ENCODE measurements at regions not wholly inside any gene's neighbourhood (a gene's known extent, or its start where the extent isn't known, plus 50 kb on each side); places are given as distances from the start of the nearest gene placed in this dataset.

GRCh38 chr1:104702731-104703130 lies 953.0 kb downstream of the AMY1C start:
- DNase-seq (ENCODE audit: low spot score): no peak

DNA sequence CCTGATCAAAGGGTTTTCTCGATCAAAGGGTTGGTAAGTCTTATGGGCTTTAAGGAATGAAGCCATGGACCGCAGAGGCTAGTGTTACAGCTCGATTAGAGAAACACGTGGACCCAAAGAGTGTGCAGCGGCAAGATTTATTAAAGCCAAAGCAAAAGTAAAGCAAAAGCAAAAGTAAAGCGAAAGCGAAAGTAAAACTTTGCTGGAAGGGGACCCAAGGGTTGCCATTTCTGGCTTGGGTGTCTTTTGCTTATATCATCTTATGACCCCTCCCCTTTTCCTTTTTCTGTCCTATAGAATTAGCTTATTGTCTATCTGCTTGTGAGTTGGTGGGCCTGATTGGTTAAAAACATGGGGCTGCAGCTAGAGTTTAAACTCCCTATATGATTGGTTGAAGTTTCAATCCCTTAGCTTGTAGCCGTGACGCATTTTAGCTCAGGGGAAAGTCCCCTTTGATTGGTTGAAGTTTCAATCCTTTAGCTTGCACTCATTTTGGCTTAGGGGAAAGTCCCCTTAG lies 957.0 kb downstream of the AMY1C start:
- DNase-seq (ENCODE audit: low spot score): no peak

DNA sequence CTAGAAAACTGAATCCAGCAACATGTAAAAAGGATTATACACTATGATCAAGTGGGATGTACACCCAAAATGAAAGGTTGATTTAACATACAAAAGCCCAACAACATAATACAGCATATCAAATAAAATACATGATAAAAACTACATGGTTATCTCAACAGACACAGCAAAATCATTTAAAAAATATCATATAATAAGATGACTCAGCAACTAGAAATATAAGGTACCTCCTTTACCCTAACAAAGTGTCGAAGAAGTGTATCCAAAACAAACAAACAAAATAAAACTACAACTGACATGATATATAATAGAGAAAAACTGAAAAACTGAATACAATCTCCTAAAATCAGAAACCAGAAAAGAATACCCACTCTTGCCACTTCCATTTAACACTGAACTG lies 969.1 kb downstream of the AMY1C start:
- no peak for DNase-seq (ENCODE audit: low spot score)

DNA sequence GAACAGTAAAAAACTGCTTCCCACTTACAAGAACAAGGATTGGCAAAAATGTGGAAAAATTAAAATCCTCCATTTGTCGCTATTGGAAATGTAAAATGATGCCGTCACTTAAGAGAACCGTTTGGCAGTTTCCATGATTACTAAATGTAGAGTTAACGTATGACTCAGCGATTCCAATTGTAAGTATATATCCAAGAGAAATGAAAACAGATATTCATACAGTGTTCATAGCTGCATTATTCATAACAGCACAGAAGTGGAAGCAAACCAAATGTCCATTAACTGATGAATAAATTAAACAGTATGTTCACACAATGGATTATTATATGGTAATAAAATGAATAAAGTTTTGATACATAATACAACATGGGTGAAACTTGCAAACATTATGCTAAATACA lies 971.0 kb downstream of the AMY1C start:
- no peak for DNase-seq (ENCODE audit: low spot score)

DNA sequence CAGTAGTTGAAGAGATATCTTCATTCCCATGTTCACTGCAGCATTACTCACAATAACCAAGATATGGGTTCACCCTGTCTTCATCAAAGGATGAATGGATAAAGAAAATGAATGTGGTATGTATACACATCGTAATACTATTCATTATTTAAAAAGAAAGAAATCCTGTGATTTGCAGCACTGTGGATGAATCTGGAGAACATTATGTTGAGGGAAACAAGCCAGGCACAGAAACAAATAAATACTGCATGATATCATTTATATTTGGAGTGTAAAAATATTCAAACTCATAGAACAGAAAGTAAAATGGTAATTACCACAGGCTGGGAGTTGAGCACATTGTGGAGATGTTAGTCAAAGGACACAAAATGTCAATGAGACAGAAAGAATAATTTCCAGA lies 977.2 kb downstream of the AMY1C start:
- DNase-seq (ENCODE audit: low spot score): no peak

DNA sequence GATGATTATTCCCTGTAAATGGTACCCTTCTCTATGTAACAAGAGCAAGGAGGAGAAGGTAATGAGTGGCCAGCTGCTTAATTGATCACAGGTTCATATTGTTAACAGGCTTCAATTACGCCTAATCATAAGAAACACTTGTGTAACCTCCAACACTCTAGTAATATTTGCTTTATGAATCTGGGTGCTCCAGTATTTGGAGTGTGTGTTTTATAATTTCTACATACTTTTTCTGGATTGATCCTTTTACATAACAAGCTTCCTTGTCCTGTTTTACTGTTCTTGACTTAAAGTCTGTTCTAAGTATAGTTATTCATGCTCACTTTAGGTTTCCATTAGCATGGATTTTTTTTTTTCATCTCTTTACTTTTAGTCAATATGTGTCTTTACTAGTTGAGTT lies 984.2 kb downstream of the AMY1C start:
- DNase-seq (ENCODE audit: low spot score): no peak

GRCh38 chr1:104745875-104746274 lies 996.2 kb downstream of the AMY1C start:
- no peak for DNase-seq (ENCODE audit: low spot score)

- DNase-seq (ENCODE audit: low spot score): no peak
Measured at GRCh38 chr1:104746994-104747393, 997.3 kb downstream of the AMY1C start.

GRCh38 chr1:104760017-104760416 lies 1010.3 kb downstream of the AMY1C start:
- DNase-seq (ENCODE audit: low spot score): no peak

DNA sequence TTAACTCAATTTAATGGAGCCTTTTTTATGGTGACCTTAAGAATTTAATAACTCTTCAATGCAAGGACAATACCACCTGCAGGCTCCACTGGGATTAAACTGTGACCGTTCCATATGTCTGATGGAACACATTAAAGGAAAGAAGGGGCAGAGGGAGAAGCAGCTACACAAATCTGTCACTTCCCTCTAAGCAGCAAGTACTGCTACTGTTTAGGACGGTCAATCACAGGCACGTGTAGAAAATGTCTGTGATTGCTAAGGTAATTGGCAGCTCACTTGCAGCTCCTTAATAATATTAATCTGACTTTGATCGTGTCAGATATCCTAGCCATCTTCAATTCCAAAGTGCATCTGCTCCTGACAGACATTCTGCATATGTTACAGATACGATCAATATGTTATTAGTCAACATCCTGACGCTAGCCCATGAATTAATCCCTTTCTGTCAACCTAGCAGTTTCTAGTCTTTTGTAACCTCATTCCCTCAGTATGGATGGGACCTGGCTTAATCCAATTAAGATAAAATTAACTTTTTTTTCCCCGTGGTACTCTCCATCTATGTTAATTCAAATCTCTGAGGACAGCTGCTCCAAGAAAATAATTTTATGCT lies 1012.4 kb downstream of the AMY1C start:
- no peak for DNase-seq (ENCODE audit: low spot score)

GRCh38 chr1:104765085-104765484 lies 1015.4 kb downstream of the AMY1C start:
- DNase-seq (ENCODE audit: low spot score): no peak

- no peak for DNase-seq (ENCODE audit: low spot score)
Measured at GRCh38 chr1:104768466-104768865, 1018.8 kb downstream of the AMY1C start.

GRCh38 chr1:104780470-104781078 lies 1030.9 kb downstream of the AMY1C start:
- DNase-seq (ENCODE audit: low spot score): peak; percentile 12

GRCh38 chr1:104785575-104786187 lies 1036.0 kb downstream of the AMY1C start:
- DNase-seq (ENCODE audit: low spot score): no peak

- DNase-seq (ENCODE audit: low spot score): no peak
Measured at GRCh38 chr1:104787866-104788510, 1038.3 kb downstream of the AMY1C start.

DNA sequence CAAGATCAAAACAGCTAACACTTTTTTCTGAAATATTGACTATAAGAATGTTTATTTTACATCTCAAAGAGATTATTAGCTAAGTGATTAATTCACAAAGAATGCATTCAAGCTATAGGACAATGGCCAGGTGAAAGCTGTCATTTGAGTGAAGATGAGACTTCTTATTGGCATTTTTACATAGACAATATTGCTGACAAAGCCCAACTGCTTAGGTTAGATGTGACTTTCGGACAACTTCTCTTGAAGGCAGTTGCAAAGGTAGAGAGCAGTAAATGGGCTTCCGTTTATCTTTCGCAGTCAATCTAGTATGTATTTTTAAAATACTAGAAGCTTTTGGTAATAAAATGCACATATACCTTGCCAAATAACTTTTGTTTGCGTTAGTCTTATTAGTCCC lies 1041.3 kb downstream of the AMY1C start:
- no peak for DNase-seq (ENCODE audit: low spot score)

DNA sequence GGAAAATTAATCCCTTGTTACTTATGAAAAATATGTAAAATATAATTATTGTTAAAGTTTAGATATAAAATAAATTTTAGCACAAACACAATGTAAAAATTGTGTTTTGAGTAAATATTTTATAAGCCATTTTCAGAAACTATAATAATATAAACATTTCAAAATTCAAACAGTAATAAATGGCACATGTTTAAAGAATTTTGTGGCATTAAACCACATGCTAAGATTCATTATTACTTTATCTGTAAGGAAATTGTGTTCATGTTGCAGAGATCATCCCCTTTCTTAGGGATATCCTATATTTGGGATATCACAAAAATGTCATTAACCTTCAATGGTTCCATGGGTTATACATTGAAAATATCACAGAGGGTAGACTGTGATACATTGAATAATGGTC lies 1044.3 kb downstream of the AMY1C start:
- DNase-seq (ENCODE audit: low spot score): no peak

GRCh38 chr1:104795931-104796330 lies 1046.2 kb downstream of the AMY1C start:
- DNase-seq (ENCODE audit: low spot score): no peak

DNA sequence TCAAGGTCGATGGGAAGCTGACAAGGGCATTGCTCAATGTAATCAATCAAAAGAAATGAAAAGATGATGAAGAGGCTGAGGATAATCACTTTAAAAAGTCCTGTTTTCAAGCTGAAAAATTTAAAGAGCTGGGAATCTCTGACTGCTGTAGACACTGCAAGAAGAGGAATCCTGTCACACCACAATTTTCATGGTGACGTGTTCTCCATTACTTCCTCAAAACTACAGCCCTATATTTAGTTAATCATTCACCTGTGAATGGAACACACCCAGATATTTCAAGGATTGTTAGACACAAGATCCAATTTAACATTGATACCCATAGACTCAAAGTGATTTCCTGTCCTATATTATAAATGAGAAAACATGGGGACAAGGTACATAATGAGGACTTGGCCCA lies 1048.3 kb downstream of the AMY1C start:
- DNase-seq (ENCODE audit: low spot score): no peak

DNA sequence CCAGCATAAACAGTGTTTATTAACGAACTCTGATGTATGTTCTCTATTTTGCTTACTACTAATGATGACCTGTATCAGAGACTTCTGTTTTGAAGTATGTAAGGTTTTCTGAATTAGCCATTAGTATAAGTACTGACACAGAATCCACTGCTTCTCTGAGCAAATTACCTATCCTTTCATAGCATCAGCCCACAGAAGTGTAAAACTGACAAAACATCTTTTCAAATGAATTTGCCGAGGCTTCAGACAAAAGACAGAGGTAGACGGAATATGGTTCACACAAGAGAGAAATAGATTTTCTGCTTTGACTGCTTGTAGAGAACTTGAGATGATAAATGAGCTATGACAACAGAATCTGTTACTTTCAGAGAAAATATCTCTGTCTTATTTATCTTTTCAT lies 1051.6 kb downstream of the AMY1C start:
- DNase-seq (ENCODE audit: low spot score): no peak

- DNase-seq (ENCODE audit: low spot score): no peak
Measured at GRCh38 chr1:104804147-104804546, 1054.4 kb downstream of the AMY1C start.

- DNase-seq (ENCODE audit: low spot score): no peak
Measured at GRCh38 chr1:104807590-104807989, 1057.9 kb downstream of the AMY1C start.

GRCh38 chr1:104825401-104825800 lies 1075.7 kb downstream of the AMY1C start:
- DNase-seq (ENCODE audit: low spot score): no peak
